ENCODE measurements at regions not wholly inside any gene's neighbourhood (a gene's known extent, or its start where the extent isn't known, plus 50 kb on each side); places are given as distances from the start of the nearest gene placed in this dataset.
"Not testable (repeated sequence)": the region's sequence is repeated elsewhere in the genome, so short reads cannot be mapped to it uniquely, and the experiment has no call there.

GRCh38 chr17:13135506-13135905 lies 117.7 kb upstream of the ELAC2 start:
- no peak for DNase-seq (ENCODE audit: low read depth)

- DNase-seq (ENCODE audit: low read depth) = no peak
Observed at GRCh38 chr17:13134076-13134475, 116.2 kb upstream of the ELAC2 start.

- DNase-seq (ENCODE audit: low read depth) = no peak
Observed at GRCh38 chr17:13131225-13131624, 113.4 kb upstream of the ELAC2 start.

- no peak for DNase-seq (ENCODE audit: low read depth)
Observed at GRCh38 chr17:13129356-13129755, 111.5 kb upstream of the ELAC2 start.

- no peak for DNase-seq (ENCODE audit: low read depth)
Observed at GRCh38 chr17:13128676-13129075, 110.8 kb upstream of the ELAC2 start.

- no peak for DNase-seq (ENCODE audit: low read depth)
Observed at GRCh38 chr17:13127921-13128602, 110.2 kb upstream of the ELAC2 start.

- DNase-seq (ENCODE audit: low read depth) = no peak
Observed at GRCh38 chr17:13120864-13121263, 103.0 kb upstream of the ELAC2 start.

GRCh38 chr17:13118311-13118710 lies 100.5 kb upstream of the ELAC2 start:
- DNase-seq (ENCODE audit: low read depth) = no peak

- DNase-seq (ENCODE audit: low read depth) = no peak
Observed at GRCh38 chr17:13117616-13118015, 99.8 kb upstream of the ELAC2 start.

GRCh38 chr17:13114601-13115031 lies 96.8 kb upstream of the ELAC2 start:
- DNase-seq (ENCODE audit: low read depth) = no peak

GRCh38 chr17:13113821-13114525 lies 96.1 kb upstream of the ELAC2 start:
- no peak for DNase-seq (ENCODE audit: low read depth)

GRCh38 chr17:13107676-13108235 lies 89.9 kb upstream of the ELAC2 start:
- DNase-seq (ENCODE audit: low read depth) = no peak

- DNase-seq (ENCODE audit: low read depth) = no peak
Observed at GRCh38 chr17:13106171-13106570, 88.3 kb upstream of the ELAC2 start.

- DNase-seq (ENCODE audit: low read depth) = no peak
Observed at GRCh38 chr17:13104576-13104975, 86.7 kb upstream of the ELAC2 start.

GRCh38 chr17:13102477-13102876 lies 84.7 kb upstream of the ELAC2 start:
- no peak for DNase-seq (ENCODE audit: low read depth)

- no peak for DNase-seq (ENCODE audit: low read depth)
Observed at GRCh38 chr17:13099926-13100325, 82.1 kb upstream of the ELAC2 start.

- no peak for DNase-seq (ENCODE audit: low read depth)
Observed at GRCh38 chr17:13099089-13099735, 81.4 kb upstream of the ELAC2 start.

GRCh38 chr17:13096291-13096690 lies 78.5 kb upstream of the ELAC2 start:
- no peak for DNase-seq (ENCODE audit: low read depth)

- DNase-seq (ENCODE audit: low read depth) = not testable (repeated sequence)
Observed at GRCh38 chr17:13092010-13092409, 74.2 kb upstream of the ELAC2 start.

GRCh38 chr17:13088666-13089065 lies 70.8 kb upstream of the ELAC2 start:
- DNase-seq (ENCODE audit: low read depth) = no peak

GRCh38 chr17:13087802-13088201 lies 70.0 kb upstream of the ELAC2 start:
- no peak for DNase-seq (ENCODE audit: low read depth)

- no peak for DNase-seq (ENCODE audit: low read depth)
Observed at GRCh38 chr17:13086142-13086769, 68.4 kb upstream of the ELAC2 start.

Data from T follicular helper cell (primary cell).